C4-2B (cell line): ENCODE measurements at regions not wholly inside any gene's neighbourhood (a gene's known extent, or its start where the extent isn't known, plus 50 kb on each side); places are given as distances from the start of the nearest gene placed in this dataset.

Experiments
- ZFX ChIP-seq: fragments of 450-650 bp; IDR thresholded peaks from 2 replicates; pipeline ENCODE4 v1.6.1; 2017
- TF ChIP-seq, protein P1 (sequence below): fragments of 450-650 bp; conservative IDR thresholded peaks from 2 replicates; pipeline ENCODE4 v1.5.1; 2017; ENCODE audit warnings: mild to moderate bottlenecking

DNA sequence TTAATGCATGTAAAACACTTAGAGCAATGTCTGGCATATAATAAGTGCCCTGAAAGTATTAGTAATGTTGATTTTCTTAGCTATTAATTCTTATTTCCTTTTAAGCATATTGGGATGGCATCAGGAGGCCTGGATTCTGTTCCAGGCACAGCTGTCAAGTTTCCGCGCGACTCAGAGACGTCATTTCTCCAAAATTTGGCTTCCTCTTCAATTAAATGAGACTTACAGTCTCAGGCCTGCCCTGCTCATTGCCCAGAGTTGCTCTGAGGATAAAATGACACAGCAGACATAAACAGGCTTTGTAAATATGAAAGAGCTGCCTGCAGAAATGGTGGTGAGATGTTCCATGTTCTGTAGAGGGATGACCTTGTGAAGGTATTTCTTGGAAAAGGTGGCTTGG is 159.8 kb upstream of the GLRA1 start:
- TF ChIP-seq, protein P1, sequence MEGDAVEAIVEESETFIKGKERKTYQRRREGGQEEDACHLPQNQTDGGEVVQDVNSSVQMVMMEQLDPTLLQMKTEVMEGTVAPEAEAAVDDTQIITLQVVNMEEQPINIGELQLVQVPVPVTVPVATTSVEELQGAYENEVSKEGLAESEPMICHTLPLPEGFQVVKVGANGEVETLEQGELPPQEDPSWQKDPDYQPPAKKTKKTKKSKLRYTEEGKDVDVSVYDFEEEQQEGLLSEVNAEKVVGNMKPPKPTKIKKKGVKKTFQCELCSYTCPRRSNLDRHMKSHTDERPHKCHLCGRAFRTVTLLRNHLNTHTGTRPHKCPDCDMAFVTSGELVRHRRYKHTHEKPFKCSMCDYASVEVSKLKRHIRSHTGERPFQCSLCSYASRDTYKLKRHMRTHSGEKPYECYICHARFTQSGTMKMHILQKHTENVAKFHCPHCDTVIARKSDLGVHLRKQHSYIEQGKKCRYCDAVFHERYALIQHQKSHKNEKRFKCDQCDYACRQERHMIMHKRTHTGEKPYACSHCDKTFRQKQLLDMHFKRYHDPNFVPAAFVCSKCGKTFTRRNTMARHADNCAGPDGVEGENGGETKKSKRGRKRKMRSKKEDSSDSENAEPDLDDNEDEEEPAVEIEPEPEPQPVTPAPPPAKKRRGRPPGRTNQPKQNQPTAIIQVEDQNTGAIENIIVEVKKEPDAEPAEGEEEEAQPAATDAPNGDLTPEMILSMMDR, result no peak
- no peak for TF ChIP-seq ZFX
